ENCODE measurements at regions not wholly inside any gene's neighbourhood (a gene's known extent, or its start where the extent isn't known, plus 50 kb on each side); places are given as distances from the start of the nearest gene placed in this dataset.

GRCh38 chr7:41885748-41886147 lies 182.9 kb upstream of the INHBA start:
- TF ChIP-seq CTCF (conservative IDR thresholded peaks at IDR 0.05; ENCODE audit: low read depth, low read length): no peak
- DNase-seq (ENCODE audit: low read depth): no peak
- H3K4me3 ChIP-seq (ENCODE audit: low read depth, low read length): no peak overlapping the region

GRCh38 chr7:41885078-41885477 lies 182.2 kb upstream of the INHBA start:
- DNase-seq (ENCODE audit: low read depth): peak; percentile 46
- no peak overlapping the region for H3K4me3 ChIP-seq (ENCODE audit: low read depth, low read length)

DNA sequence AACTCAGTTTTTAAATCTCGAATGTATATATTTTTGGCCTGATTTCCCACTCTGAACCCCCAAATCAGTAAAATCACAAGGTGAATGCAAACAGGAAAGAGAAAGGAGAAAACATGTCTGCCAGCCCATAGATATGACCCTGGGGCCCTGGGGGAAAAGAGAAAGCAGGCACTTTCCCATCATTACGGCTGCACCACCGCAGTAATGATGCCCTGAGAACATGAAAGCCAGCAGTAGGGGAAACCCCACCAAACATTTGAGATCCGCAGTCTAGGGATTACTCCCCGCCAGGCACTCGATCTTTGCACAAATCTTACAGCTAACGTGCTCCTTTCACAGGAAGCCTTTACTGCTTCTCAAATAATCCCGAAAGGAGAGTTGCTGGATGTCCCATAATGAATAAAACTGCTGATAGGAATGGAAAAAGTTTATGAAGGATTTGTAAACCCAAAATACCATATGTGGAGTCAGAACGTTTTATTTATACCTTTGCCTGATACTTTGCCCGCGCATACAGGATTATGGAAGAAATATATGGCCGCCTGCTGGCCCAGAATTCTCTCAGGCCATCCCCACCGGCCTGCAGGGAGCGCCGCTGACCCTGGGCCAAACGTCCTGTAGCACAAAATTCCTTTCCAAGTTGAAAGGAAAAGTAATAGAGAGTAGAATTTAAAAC lies 180.0 kb upstream of the INHBA start:
- TF ChIP-seq CTCF (conservative IDR thresholded peaks at IDR 0.05; ENCODE audit: low read depth, low read length): no peak
- no peak for DNase-seq (ENCODE audit: low read depth)
- H3K4me3 ChIP-seq (ENCODE audit: low read depth, low read length): no peak overlapping the region

More at GRCh38 chr7:41885078-41885477, 182.2 kb upstream of the INHBA start:
- TF ChIP-seq CTCF (conservative IDR thresholded peaks at IDR 0.05; ENCODE audit: low read depth, low read length): no peak

- no peak overlapping the region for H3K4me3 ChIP-seq (ENCODE audit: low read depth, low read length)
- DNase-seq (ENCODE audit: low read depth): no peak
- TF ChIP-seq CTCF (conservative IDR thresholded peaks at IDR 0.05; ENCODE audit: low read depth, low read length): no peak
These were observed 179.4 kb upstream of the INHBA start for GRCh38 chr7:41882256-41882655.

- peak; percentile 66 for DNase-seq (ENCODE audit: low read depth)
- no peak overlapping the region for H3K4me3 ChIP-seq (ENCODE audit: low read depth, low read length)
- no peak for TF ChIP-seq CTCF (conservative IDR thresholded peaks at IDR 0.05; ENCODE audit: low read depth, low read length)
These were observed 178.6 kb upstream of the INHBA start for GRCh38 chr7:41881331-41882130.

DNA sequence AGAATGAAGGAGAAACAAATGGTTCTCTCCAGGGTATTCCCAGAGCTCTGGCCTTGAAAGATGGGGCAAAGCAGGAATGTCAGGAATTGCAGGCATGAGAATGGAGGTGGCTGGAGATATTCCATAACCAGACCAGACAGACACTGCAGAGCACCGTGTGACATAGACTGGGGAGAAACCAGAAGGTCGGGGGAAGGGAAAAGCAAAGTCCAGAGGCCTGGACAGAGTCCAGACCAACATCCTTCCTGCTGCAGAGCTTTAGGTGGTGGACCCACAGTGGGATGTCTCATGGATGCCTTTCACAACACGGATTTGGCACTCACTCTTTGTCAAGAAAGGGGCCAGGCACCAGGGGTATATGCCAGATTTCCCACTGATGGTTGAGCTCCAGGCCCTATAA lies 177.2 kb upstream of the INHBA start:
- no peak for TF ChIP-seq CTCF (conservative IDR thresholded peaks at IDR 0.05; ENCODE audit: low read depth, low read length)

More for the DNA sequence above, 177.2 kb upstream of the INHBA start:
- peak; percentile 91 for DNase-seq (ENCODE audit: low read depth)
- no peak overlapping the region for H3K4me3 ChIP-seq (ENCODE audit: low read depth, low read length)
